HG02852 (cell line): ENCODE measurements at regions not wholly inside any gene's neighbourhood (a gene's known extent, or its start where the extent isn't known, plus 50 kb on each side); places are given as distances from the start of the nearest gene placed in this dataset.
"Not testable (repeated sequence)": the region's sequence is repeated elsewhere in the genome, so short reads cannot be mapped to it uniquely, and the experiment has no call there.

Source experiments
- ATAC-seq: cut with Tn5 transposase; IDR thresholded peaks from one replicate; pipeline ENCODE4 v1.9.1; 2021; ENCODE audit warnings: mild to moderate bottlenecking, moderate library complexity; ENCODE audit not compliant: unreplicated experiment

- no peak for ATAC-seq
Observed at GRCh38 chr2:52622266-52622665, 1145.3 kb upstream of the CHAC2 start.

DNA sequence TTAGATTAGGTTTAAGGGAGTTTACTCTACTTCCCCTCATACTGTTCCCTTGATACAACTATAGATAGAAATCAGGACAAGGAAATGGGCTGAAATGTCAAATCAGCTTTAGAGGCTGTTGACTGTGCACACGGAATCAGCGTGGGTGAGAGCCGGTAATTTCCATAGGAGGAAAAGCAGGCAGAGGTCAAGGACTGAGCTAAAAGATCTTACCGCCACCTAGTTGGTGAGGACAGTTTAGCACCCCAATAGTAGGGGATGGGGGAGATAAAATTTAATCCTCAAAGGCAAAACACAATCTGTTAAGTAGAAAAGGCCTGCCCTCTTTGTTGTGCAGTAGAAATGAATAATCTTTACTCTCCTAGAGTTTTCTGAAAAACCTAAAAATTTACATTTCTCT, 1154.5 kb upstream of the CHAC2 start:
- ATAC-seq: no peak

DNA sequence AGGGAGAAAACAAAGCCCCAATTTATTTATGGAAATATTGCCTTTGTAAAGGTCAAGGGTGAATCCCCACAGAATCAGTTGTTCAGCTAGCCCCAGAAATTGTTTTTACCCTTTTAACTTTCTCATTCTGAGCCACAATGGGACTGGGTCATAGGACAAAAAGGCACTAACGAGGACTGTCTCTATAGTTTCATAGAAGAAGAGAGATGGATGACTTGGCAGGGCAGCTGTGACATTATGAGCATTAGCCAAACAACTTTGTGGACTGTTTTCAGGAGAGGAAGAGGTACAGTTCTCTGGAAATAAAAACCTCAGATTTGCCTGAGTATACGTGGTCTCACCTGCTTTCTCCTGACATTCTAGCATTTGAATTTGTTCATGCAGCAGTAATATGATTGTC, 1155.8 kb upstream of the CHAC2 start:
- ATAC-seq: no peak

GRCh38 chr2:52608030-52608429, 1159.6 kb upstream of the CHAC2 start:
- ATAC-seq: no peak

- no peak for ATAC-seq
Observed at GRCh38 chr2:52597346-52597745, 1170.3 kb upstream of the CHAC2 start.

DNA sequence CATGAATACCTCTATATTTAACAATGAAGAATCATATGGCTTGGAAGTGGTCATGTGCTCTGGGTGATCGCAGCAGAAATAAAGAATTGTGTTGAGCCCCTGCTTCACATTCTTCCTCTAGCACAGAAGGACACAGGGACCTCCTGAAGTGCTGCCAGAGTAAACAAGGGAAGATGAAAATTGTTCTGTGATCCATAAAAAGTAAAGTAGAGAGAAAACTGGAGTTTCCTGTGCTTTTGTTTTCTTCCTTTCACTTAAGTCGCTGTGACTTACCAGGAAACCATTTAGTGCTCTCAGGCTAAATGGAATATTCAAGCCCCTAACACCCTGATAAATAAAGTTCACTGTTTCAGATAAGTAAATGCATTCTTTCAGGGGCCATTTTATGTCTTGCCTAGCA, 1173.6 kb upstream of the CHAC2 start:
- ATAC-seq: no peak

DNA sequence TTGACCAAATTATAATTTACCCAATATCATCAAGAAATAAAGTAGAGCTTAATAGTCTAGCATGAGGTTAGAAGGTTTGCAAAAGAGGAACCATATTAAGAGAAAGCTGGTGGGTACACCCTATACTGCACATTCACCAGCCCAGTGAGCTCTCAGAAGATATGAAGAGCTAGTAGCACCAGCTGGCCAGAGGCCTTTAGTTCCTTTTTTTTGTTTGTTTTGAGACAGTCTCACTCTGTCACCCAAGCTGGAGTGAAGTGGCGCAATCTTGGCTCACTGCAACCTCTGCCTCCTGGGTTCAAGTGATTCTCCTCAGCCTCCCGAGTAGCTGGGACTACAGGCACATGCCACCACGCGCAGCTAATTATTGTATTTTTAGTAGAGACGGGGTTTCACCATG, 1183.5 kb upstream of the CHAC2 start:
- ATAC-seq: not testable (repeated sequence)

GRCh38 chr2:52572469-52572894, 1195.1 kb upstream of the CHAC2 start:
- ATAC-seq: no peak

DNA sequence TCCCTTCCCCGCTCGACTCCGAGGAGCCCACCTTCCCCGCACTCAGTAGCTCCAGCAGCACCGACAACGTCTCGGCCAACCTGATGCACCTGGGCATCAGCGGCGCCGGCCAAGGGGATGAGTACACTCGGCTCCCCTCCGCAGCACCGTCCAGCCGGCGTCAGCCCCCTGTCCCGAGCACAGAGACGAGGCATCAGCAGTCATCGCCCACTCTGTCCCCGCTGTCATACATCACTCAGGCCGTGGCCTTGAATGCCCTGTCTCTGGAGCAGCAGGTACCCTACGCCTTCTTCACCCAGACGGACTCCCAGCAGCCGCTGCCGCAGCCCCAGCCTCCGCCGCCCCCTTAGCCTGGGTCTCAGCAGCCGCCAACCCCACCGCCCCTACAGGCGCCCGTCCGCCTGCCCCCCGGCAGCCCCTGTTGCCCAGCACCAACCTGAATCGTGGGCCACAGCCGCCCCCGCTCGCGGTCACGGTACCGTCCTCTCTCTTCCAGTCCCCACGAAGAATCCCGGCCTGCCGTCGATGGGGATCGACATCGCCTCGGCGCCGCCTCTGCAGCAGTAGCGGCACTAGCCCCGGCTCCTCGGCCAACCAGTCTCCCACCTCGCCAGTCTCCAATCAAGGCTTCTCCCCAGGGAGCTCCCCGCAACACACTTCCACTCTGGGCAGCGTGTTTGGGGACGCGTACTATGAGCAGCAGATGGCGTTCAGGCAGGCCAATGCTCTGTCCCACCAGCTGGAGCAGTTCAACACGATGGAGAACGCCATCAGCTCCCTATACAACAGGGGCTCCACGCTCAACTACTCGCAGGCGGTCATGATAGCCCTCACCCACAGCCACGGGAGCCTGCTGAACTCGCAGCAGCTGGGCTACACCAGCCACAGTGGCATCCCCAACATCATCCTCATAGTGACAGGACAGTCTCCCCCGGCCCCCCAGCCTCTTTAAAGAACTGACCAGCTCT, 1195.9 kb upstream of the CHAC2 start:
- no peak for ATAC-seq

DNA sequence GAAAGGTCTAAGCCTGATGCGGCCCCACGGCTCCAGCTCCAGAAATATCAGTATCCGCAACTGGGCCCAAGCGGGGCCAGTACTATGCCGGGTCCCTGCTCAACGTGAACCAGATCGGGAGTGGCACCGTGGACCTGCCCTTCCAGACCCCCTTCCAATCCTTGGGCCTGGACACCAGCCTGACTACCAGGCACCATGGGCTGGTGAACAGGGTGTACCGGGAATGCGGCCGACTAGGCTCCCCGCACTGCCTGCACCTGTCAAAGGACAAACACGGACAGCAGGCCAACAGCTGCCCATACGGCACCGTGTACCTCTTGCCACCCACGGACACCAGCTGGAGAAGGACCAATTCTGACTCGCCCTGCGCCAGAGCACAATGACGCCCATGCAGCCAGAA, 1196.9 kb upstream of the CHAC2 start:
- no peak for ATAC-seq

DNA sequence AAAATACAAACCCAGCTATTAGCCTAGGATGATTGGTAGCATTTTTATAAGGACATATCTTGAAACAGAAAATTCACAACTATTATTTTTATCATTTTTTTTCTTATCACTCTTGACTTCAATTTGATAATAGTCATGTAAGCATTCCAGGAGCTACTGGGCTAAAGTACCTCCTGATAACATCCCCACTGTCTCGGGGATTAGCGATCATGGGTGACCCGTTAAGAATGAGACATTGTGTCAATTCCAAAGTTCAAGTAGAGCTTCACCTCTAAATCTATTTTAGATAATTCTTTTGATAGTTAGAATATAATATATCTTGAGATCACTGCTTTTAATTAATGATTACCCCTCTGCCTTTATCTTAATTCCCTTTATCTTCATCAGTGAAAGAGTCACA, 1204.5 kb upstream of the CHAC2 start:
- no peak for ATAC-seq

GRCh38 chr2:52558265-52558664, 1209.3 kb upstream of the CHAC2 start:
- ATAC-seq: no peak

DNA sequence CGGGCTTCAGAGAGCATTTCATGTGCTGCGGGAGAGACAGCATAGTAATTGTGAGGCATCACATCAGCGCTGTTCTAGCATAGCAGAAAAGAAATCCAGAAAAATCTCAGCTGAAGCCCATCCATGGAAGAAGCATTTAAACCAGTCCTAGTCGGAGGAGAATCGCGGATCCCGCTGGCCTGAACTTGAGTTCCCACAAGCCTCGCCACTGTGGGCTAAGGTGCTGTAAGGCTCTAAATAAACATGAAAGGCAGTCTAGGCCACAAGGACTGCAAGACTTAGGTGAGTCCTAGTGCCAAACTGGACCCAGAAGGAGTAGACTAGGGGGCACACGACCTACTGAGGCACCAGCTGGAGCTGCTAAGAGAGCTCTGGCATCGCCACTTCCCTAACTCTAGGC, 1225.3 kb upstream of the CHAC2 start:
- ATAC-seq: no peak

DNA sequence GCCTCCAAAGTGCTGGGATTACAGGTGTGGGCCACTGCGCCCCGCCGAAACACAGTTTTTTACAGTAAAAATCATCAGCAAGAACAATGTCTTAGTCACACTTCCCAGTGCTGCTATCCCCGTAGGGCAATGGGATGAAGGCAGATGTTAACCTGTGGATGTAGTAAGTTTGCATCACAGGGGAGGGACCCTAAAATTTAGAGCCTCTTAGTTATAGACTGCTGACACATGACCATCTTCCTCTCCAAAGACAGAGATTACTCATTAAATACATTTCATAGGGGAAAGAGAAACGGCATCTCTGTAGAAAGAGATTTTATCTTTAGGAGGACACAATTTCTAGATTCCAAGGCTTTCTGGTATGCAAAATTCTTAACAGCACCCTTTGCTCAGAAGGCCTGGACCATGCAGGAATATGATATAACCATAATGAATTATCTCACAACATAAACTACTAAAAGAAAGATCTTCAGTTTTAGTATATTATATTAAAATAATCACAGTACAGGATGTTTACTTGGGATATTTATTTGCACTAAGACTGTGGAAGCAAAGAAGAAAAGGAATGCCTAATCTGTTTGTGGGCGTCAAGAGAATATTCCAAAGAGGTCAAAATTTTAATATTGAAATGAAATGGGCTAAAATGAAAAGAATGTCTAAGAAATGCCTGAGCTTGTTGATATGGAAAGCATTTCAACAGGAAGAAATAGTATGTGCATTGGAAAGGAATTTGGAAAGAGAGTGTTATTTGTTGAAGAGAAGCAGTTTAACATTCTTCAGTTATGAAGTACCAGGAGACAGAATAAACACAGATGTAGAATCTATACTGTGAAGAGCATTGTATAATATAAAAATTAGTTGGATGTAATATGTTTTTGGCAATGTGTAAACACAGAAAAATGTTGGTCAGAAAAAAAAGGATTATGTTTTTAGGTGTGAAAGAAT, 1228.3 kb upstream of the CHAC2 start:
- no peak for ATAC-seq

- ATAC-seq: no peak
Observed at GRCh38 chr2:52537588-52537987, 1230.0 kb upstream of the CHAC2 start.

- ATAC-seq: no peak
Observed at GRCh38 chr2:52536929-52537460, 1230.6 kb upstream of the CHAC2 start.

DNA sequence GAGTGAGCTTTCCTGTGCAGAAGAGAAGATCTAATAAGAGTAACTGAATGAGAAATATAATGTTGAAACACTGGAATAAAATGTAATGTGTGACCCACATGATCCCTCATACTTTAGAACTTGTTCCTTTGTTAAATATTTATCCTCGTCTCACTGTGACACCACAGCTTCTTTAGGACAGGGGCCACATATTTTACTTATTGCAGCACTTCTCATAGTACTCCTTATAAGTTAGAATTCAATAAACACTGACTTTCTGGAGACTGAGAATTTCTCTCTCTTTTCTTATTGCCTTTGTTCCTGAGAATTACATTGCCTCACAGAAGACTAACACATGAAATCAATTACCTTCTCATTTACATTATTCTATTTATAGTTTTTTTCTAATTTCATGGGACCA, 1234.6 kb upstream of the CHAC2 start:
- ATAC-seq: no peak

GRCh38 chr2:52526735-52527134, 1240.9 kb upstream of the CHAC2 start:
- no peak for ATAC-seq

DNA sequence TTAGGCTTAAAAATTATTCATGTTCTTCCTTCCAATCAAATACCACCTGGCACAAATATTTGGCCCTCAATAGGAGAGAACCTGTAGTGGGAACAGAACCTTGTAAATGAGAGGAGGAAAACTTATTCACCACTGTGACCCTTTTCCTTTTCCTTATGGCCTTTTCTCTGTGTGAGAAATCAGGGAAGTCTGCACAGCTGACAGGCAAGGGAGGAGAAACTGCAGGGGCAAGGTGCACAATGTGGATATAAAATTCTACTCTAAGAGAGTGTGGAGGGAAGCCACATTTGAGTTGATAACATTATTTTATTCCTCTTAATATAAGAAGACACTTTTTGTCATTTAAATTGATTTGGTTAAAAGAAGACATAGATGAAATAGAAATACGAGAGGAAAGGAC, 1247.0 kb upstream of the CHAC2 start:
- ATAC-seq: no peak

- no peak for ATAC-seq
Observed at GRCh38 chr2:52518678-52519077, 1248.9 kb upstream of the CHAC2 start.

GRCh38 chr2:52512760-52513159, 1254.8 kb upstream of the CHAC2 start:
- no peak for ATAC-seq
